H1 (cell line): ENCODE measurements at regions not wholly inside any gene's neighbourhood (a gene's known extent, or its start where the extent isn't known, plus 50 kb on each side); places are given as distances from the start of the nearest gene placed in this dataset.

Experiments
- ASH2L ChIP-seq: fragments of 200-600, 300-600 bp; sonication (generic); IDR thresholded peaks from one replicate; pipeline ENCODE4 v1.7.1; 2017; ENCODE audit warnings: low read length
- BACH1 ChIP-seq: IDR thresholded peaks from 2 replicates; pipeline ENCODE4 v1.6.1; 2012; ENCODE audit warnings: low read length, improper control_type of control experiment
- CHD7 ChIP-seq: fragments of 300-600 bp; sonication (generic); IDR thresholded peaks from 2 replicates; pipeline ENCODE4 v1.7.1; 2012; ENCODE audit warnings: low read length, moderate library complexity, mild to moderate bottlenecking, inconsistent platforms; ENCODE audit not compliant: insufficient replicate concordance
- EP300 ChIP-seq, 2 experiments: IDR thresholded peaks; 1 replicate in 1 of 2; 2 replicates in 1 of 2; pipeline ENCODE4 v1.6.1; 2011 to 2012; ENCODE audit warnings: low read depth in 2 of 2, low read length in 2 of 2, mild to moderate bottlenecking in 2 of 2, borderline replicate concordance in 1 of 2, inconsistent platforms in 1 of 2, moderate library complexity in 1 of 2
- EZH2 ChIP-seq: fragments of 200-600 bp; sonication (generic); IDR thresholded peaks from 2 replicates; pipeline ENCODE4 v1.7.1; 2012; ENCODE audit warnings: low read depth, mild to moderate bottlenecking, moderate library complexity, low read length, inconsistent platforms; ENCODE audit not compliant: severe bottlenecking
- GABPA ChIP-seq: IDR thresholded peaks from 2 replicates; pipeline ENCODE4 v1.6.1; 2011; ENCODE audit warnings: mild to moderate bottlenecking, low read length, moderate library complexity, borderline replicate concordance; ENCODE audit not compliant: insufficient read depth
- KDM5A ChIP-seq: fragments of 200-600 bp; IDR thresholded peaks from 2 replicates; pipeline ENCODE4 v1.7.1; 2012; ENCODE audit warnings: mild to moderate bottlenecking, low read length, inconsistent platforms, mixed read lengths
- POLR2A ChIP-seq, 2 experiments: IDR thresholded peaks; 1 replicate in 1 of 2; 2 replicates in 1 of 2; pipeline ENCODE4 v1.6.1; 2011; ENCODE audit warnings: low read depth in 2 of 2, low read length in 2 of 2, mild to moderate bottlenecking in 2 of 2; ENCODE audit errors: control extremely low read depth in 1 of 2
- POU5F1 ChIP-seq: IDR thresholded peaks from 2 replicates; pipeline ENCODE4 v1.6.1; 2011; ENCODE audit warnings: low read depth, mild to moderate bottlenecking, low read length, moderate library complexity
- RNF2 ChIP-seq: fragments of 200-900, 300-1000 bp; sonication (generic); IDR thresholded peaks from 2 replicates; pipeline ENCODE4 v1.7.1; 2016; ENCODE audit warnings: borderline replicate concordance, low read depth, mild to moderate bottlenecking, antibody characterized with exemption, low read length; ENCODE audit not compliant: poor library complexity, severe bottlenecking; ENCODE audit errors: missing control alignments
- TBP ChIP-seq: IDR thresholded peaks from 2 replicates; pipeline ENCODE4 v1.6.1; 2011; ENCODE audit warnings: low read depth, low read length, improper control_type of control experiment
- TF ChIP-seq, protein P1 (sequence below): IDR thresholded peaks from 2 replicates; pipeline ENCODE4 v1.6.1; 2011; ENCODE audit warnings: low read depth, mild to moderate bottlenecking, low read length; ENCODE audit not compliant: insufficient read depth

GRCh38 chrX:66994729-66995128 is 355.9 kb upstream of the EDA2R start (continued):
- TF ChIP-seq CHD7: no peak
- no peak for TF ChIP-seq KDM5A
- TF ChIP-seq POU5F1: no peak
- no peak for TF ChIP-seq EZH2
- TF ChIP-seq EP300 (IDR thresholded peaks at IDR 0.05; ENCODE audit: borderline replicate concordance in 1 of 2, low read depth in 2 of 2, low read length in 2 of 2): no peak
- no peak for TF ChIP-seq BACH1
- no peak for TF ChIP-seq GABPA
- no peak for TF ChIP-seq POLR2A (IDR thresholded peaks at IDR 0.05; ENCODE audit: control extremely low read depth in 1 of 2, low read depth in 2 of 2, low read length in 2 of 2)
- TF ChIP-seq, protein P1, sequence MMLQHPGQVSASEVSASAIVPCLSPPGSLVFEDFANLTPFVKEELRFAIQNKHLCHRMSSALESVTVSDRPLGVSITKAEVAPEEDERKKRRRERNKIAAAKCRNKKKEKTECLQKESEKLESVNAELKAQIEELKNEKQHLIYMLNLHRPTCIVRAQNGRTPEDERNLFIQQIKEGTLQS: no peak
- TF ChIP-seq TBP: no peak
- no peak for TF ChIP-seq RNF2
- no peak for TF ChIP-seq ASH2L
